COLO668 (cell line): ENCODE measurements at regions not wholly inside any gene's neighbourhood (a gene's known extent, or its start where the extent isn't known, plus 50 kb on each side); places are given as distances from the start of the nearest gene placed in this dataset.
"Not testable (repeated sequence)": the region's sequence is repeated elsewhere in the genome, so short reads cannot be mapped to it uniquely, and the experiment has no call there.

Experiments used
- DNase-seq: peaks from one replicate; lab custom pipeline; 2025; ENCODE audit not compliant: unreplicated experiment; lab: John Stamatoyannopoulos, UW

DNA sequence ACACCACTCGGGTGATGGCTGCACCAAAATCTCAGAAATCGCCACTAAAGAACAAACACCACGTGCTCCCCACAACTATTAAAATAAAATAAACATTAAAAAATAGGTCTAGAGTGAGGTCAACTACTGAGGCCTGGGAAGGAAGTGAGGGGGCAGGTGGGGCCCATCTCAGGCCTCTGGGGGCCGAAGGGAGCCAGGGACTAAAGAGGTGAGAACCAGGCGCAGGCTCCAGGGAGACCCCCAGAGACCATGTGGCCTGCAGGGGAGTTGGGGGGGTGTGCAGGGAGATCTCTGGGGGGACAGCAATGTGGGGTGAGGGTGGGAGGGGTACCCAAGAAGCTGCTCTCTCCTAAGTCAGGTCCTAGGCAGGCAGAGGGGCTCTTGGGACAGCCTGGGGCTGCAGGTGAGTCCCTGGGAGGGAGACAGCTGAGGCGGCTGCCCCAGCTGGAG lies 111.3 kb upstream of the SMURF2 start:
- no peak for DNase-seq

DNA sequence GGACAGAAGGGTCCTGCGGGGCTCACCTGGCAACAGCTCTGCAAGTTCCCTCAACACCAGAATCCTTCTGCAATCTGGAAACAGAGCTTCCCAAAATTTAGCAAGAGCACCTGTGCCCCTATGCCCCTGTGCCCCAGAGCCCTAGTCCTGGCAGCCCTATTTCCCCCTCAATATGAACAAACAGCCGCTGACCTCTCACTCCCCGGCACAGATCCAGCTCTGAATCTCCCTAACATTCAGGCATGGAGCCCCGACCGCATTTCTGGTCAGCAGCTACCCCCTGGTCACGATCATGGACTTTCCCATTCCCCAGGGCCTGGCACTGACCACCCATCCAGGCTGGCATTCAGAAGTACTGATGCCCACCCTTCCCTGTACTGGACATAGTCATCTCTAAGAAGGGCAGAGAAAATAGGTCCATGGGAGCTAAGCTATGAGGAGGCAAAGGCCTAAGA lies 110.8 kb upstream of the SMURF2 start:
- no peak for DNase-seq

- no peak for DNase-seq
These were observed 110.1 kb upstream of the SMURF2 start for GRCh38 chr17:64771980-64772844.

DNA sequence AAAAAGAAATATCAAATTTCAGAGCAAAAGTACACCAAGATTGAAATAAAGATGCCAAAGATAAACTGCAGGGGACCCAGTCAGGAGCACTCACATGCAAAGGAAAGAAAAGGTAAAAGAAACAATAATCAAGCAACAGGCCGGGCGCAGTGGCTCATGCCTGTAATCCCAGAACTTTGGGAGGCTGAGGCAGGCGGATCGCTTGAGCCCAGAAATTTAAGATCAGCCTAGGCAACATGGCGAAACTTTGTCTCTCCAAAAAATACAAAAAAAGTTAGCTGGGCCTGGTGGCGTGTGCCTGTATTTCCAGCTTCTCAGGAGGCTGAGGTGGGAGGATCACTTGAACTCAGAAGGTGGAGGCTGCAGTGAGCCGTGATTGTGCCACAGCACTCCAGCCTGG lies 107.6 kb upstream of the SMURF2 start:
- no peak for DNase-seq

DNA sequence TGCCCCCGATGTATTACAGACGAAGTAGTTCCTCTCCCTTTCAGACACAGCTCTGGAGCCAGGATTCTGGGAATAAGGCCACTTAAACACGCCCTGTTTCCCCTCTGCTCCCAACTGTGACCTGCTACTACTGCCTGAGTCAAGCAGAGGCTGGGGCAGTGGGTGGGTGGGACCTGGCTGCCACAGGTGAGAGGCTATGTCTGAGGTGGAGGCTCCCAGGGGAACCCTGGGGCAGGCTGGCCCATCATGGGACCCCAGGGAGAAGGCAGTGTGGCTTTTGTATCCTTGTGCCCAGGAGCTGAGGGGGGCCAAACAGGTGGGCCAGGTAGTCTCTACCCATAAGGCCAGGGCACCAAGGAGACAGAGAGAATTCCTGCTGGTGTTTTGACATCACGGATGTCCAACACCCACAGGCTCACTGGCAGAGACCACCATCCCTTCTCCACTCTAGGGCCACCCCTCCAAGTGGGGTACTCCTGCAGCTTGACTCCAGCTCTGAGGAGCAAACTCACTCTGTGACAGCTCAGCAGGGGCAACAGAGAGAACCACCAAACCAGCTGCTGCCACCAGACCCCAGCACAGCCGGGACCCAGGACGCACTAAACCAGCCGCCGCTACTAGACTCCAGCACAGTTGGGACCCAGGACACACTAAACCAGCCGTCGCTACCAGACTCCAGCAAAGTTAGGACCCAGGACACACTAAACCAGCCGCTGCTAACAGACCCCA lies 105.3 kb upstream of the SMURF2 start:
- DNase-seq = no peak

DNA sequence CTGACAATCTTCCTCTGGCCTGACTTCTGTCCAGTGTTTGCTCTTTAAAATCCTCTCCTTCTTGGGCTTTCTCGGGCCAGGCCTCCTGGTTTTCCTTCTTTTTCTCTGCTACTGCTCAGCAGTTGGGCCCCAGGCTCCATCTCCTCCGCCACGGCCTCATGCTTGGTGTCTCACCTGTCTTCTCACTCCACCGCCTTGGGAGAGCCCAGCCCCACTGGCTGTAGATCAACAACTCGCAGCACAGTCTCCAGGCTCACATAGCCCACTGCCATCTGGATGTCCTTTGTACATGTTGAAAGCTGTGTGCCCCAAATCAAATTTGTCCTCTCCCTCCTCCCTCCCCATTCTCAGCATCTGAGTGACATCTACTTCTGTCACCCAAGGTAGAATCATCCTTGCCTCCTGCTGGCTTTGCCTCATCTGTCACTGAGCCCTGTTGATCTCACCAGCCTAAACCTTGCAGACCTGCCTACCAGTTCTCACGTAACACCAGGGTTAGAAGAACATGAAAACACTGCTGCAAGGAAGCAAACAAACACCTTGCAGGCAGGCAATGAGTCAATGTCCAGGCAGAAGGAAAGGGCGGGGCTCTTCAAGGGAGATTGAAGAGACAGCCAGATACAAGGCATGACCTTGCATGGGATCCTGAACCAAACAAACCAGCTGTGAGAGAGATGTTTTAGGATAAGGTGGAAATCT lies 103.2 kb upstream of the SMURF2 start:
- no peak for DNase-seq

DNA sequence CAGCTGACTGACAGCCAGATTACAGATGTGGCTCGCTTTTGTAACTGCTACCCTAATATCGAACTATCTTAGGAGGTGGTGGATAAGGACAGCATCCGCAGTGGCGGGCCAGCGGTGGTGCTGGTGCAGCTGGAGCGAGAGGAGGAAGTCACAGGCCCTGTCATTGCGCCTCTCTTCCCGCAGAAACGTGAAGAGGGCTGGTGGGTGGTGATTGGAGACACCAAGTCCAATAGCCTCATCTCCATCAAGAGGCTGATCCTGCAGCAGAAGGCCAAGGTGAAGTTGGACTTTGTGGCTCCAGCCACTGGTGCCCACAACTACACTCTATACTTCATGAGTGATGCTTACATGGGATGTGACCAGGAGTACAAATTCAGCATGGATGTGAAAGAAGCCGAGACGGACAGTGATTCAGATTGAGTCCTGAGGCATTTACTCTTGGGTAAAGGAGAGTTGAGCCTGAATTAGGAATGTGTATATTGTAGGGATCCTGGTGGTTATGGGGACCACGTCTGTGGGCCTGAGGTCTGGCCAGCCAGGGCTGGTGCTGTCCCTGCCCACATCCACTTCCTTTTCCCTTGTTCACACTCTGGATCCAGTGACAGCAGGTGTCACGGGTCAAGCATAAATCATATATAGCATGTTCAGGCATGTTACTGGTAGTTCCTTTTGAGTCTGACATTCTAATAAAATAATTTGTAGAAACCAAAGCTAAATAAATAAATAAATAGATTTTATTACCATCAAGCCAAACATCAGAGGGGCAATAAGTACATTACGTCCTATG lies 89.0 kb upstream of the SMURF2 start:
- no peak for DNase-seq

GRCh38 chr17:64750478-64750877 lies 88.4 kb upstream of the SMURF2 start:
- no peak for DNase-seq

DNA sequence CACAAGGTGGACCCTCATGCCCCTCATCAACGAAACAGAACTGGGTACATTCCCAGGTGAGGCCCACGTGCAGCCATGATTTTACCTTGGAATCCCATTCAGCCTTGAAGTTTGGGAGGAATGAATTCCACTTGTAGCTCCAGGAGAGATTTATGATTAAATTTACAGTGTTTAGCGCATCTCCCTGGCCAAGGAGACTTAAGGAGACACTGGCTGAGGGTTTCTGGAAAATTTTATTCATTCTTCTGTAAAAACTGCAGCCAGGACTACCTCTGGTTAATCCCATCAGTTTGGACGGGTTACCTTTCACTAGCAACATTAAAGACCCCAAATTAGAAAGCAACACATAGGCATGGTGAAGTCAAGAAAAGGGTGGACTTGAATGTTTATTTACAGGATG lies 87.2 kb upstream of the SMURF2 start:
- no peak for DNase-seq

DNA sequence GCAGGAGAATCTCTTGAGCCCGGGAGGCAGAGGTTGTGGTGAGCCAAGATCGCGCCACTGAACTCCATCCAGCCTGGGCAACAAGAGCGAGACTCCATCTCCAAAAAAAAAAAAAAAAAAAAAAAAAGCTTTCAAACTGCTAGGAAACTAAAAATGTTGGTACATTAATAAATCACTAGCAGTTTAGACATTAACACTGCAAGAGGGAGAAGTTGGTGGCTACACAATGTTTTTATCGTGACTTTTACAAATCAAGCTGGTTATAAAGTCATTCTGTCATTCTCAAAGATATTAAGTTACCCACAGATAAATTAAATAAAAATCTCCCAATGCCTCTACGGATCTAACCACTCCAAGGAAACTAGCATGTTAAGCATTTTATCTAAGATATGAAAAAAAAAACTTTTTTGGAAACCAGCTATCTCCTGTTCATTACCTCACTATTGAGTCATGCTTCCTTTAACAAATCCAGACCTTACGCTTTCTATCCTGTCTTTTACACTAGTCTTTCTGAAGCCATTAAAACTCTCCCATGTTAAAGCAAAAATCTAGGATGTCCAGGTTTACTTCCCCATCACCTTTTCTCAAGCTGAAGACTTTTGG lies 85.9 kb upstream of the SMURF2 start:
- no peak for DNase-seq

- DNase-seq = no peak
These were observed 80.2 kb upstream of the SMURF2 start for GRCh38 chr17:64742326-64742725.

DNA sequence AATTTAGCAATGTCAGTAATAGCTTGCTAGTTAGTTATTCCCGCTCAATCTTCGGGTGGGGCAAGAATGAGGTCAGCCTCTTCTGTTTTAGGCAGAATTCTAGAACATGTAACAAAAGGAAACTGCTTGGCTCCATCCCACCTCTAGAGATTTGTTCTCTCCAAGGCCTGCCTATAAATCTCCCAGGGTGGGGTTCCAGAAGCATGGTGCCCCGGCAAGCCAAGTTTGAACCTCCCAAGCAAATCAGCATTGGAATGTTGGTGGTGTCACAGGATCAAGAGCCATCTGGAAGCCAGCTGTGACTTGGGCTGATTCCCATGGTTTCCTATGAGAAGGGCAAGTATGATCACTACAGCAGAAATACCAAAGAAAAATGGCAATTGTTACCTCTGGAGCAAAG lies 79.8 kb upstream of the SMURF2 start:
- not testable (repeated sequence) for DNase-seq

DNA sequence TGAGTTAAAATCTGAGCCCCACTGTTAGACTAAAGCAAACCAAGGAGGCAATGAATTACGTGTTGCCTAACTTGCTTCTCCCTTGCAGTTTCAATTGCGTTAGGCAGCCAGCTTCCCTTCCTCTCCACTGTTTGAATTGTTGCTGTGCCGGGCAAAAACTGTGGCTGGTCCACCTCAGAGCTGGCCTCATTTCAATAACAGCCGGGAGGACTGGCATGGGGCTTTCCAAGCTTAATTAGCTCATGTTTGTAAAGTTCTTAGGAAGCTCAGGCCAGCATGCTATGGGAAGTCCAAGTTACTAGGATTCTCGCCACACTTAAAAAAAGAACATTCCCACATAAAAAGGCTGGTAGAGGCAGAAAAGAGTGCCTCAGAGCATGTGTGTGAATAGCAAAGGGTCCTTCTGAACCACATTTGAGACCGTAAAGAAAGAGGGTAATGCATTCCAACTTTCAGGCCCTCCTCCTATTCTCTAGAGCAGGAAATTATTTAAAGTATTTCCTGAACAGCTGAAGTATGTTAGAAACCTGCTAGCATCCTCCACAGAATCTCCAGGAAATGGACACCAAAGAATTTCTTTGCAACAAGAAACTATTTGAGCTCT lies 79.0 kb upstream of the SMURF2 start:
- DNase-seq = no peak

DNA sequence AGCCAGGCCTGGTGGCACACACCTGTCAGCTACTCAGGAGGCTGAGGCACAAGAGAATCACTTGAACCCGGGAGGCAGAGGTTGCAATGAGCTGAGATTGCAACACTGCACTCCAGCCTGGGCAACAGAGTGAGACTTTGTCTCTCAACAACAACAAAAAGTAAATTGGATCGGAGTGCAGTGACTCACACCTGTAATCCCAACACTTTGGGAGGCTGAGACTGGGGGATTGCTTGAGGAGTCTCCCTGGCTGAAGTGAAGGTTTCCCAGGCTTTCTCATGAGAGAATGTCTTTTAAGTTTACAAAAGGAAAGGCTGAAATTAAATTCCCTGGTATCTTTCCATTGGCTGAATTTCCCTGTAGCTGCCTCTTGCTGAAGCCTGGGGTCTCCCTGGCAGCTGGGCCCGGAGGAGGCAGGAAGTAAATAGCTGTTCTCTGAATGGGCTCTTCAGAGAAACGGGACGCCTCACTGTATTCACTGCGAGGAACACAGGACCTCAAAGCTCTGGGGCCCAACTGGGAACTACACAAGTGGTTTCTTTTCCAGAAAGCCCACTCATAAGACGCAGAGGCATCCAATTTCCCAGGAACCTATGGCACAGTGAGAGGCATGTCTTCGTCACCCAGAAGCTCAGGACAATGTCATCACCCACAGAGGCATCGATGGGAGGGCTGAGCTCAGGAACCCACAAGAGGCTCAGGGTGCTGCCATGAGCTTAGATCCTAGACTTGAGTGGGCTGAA lies 77.4 kb upstream of the SMURF2 start:
- DNase-seq = no peak

- peak; percentile 11 for DNase-seq
These were observed 74.8 kb upstream of the SMURF2 start for GRCh38 chr17:64736804-64737492.

DNA sequence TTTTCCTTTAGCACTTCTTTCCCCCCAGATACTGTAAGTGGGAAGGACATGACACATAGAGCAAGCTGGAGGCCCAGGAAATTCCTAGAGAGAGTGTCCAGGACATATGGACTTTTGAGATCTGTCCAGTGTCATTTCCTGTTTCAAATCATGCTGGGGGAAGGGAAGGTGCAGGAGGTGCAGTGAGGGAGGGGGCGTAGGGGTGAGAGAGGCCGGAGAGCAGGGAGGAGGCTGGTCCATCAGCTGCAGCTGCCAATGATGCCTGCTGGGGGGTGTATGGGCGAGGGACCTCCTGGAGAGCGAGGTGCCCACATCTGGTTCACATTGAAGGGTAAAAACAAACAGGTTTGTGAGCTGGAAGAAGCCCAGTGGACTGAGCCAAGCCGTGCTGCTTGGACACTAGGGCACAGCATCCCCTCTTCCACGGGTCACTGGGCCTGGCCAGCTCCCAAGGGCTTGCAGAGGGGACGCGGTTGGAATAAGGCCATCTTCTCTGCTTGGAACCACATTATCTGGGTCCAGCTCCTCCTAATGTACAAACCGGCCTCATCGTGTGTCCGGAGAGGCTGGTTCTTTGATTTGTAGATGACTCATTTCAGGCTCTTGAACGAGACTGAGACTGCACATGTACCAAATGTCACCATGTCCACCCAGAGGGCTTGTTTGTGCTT lies 70.4 kb upstream of the SMURF2 start:
- DNase-seq = no peak

DNA sequence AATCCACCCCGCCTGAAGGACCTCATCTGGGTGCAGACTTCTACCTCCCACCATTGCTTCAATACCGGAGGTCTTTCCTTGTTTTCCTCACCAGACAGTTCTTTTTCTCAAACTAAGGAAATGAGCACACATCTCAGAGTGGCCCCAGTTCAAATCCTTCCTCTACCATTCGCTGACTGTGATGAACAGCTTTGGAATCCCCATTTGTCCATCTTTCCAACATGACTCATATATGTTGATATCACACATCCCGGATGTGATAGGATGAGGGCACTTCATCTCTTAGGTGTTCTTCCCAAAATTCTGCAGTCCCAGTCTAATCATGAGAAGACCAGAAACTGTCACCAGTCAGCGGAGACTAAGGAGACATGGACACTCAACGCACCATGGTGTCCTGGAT lies 67.9 kb upstream of the SMURF2 start:
- DNase-seq = not testable (repeated sequence)

- DNase-seq = no peak
These were observed 67.1 kb upstream of the SMURF2 start for GRCh38 chr17:64729201-64729600.
